HG03045 (cell line): ENCODE measurements at regions not wholly inside any gene's neighbourhood (a gene's known extent, or its start where the extent isn't known, plus 50 kb on each side); places are given as distances from the start of the nearest gene placed in this dataset.
"Not testable (repeated sequence)": the region's sequence is repeated elsewhere in the genome, so short reads cannot be mapped to it uniquely, and the experiment has no call there.

ENCODE experiments used
- ATAC-seq: cut with Tn5 transposase; IDR thresholded peaks from one replicate; pipeline ENCODE4 v1.9.1; 2021; ENCODE audit warnings: mild to moderate bottlenecking, moderate library complexity; ENCODE audit not compliant: unreplicated experiment

DNA sequence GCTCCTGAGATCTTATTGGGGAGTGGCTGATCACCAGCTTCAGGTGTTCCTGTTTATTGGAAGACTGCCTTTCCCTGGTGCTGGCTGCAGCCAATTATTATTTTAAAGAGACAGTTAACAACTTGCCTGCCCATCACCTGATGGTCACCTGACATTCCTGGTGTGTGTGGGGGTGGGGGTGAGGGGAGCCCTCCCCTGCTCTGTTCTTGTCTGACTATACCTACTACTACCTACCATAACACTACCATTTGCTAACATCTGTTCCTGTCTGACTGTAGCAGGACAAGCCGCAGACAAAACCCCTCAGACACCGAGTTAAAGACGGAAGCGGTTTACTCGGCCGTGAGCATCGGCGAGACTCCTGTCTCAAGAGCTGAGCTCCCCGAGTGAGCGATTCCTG lies 54.9 kb upstream of the NBPF3 start:
- ATAC-seq, result no peak

DNA sequence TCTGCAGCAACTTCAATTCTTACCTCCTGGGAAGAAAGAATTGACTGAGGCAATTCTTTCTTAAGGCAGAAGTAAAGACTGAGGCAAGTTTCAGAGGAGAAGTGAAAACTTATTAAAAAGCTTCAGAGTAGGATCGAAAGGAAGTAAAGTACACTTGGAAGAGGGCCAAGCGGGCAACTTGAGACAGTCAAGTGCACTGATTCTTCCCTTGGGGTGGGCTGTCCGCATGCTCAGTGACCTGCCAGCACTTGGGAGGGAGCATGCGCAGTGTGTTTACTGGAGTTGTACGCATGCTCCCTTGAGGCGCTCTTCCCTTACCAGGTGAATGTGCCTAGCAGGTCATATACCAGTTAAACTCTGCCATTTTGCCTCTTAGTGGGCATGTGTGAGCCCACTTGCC lies 55.3 kb upstream of the NBPF3 start:
- no peak for ATAC-seq

DNA sequence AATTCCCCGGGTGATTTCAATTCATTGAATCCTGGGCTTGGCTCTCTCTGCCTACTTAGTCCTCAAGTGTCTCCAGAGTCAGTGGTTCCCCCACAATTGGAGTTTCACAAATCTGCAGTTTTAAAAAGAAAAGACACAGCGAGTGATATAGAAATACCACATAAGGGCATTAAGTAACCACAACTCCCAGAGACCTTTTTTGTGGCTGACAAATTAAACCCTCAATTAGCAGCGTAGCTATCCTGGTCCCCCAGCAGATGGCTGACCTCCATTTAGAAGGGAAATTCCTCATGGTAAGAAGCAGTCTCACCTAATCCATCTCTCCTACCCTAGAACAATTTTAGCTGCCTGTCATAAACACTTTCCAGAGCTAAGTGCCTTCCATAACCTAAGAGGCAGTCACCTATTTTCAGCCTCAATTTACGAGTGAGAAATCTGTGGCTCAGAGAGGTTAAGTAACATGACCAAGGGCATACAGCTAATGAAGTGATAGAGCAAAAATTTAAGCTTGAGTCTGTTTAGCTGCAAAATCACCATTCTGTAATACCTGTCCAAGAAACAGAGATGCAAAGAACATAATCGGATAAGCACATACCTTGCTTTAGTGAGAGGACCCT lies 56.0 kb upstream of the NBPF3 start:
- ATAC-seq, result no peak

DNA sequence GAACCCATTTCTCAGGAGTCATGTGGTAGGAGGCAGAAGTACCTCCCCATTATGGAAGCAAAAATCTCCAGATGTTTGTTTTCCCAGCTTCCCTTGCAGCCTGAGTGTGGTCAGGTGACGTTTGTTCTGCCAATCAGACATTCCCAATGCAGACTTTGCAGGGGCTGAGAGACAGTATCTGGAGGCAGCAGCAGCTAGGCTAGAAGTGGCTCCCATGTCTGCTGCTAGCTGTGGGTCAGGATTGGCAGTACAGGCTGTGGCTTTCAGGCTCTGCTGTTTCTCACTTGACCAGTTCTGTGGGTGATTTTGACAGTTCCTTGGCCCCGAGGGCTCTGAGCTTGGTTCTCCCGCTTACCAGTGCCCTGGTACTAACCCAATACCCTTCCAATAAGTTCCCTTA lies 58.6 kb upstream of the NBPF3 start:
- ATAC-seq, result no peak

DNA sequence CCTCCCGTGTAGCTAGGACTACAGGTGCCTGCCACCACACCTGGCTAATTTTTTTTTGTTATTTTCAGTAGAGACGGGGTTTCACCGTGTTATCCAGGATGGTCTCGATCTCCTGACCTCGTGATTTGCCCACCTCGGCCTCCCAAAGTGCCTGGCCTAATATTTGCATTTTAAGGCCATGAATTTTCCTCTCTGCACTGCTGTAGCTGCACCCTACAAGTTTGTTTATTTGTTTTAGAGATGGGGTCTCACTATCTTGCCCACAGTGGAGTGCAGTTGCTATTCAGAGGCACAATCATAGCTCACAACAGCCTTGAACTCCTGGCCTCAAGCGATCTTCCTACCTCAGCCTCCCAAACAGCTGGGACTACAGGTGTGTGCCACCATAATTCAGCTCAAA lies 59.8 kb upstream of the NBPF3 start:
- not testable (repeated sequence) for ATAC-seq

DNA sequence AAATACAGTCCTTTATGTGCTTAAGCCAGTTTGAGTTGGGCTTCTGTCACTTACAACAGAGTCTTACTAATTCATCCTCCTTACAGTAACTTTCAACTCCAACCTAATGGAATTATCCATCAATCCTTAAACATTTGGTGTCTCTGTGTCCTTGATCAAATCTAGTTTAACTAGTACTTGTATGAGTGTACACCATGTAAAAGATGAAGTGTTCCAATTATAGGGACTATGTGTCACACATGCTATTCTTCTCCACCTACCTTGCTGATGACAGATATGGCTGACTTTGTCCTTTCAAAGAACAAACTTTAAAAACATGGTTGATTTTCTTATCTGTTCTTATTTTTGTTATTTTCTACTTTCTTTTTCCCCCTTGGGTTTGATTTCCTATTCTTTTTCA lies 60.4 kb upstream of the NBPF3 start:
- no peak for ATAC-seq

DNA sequence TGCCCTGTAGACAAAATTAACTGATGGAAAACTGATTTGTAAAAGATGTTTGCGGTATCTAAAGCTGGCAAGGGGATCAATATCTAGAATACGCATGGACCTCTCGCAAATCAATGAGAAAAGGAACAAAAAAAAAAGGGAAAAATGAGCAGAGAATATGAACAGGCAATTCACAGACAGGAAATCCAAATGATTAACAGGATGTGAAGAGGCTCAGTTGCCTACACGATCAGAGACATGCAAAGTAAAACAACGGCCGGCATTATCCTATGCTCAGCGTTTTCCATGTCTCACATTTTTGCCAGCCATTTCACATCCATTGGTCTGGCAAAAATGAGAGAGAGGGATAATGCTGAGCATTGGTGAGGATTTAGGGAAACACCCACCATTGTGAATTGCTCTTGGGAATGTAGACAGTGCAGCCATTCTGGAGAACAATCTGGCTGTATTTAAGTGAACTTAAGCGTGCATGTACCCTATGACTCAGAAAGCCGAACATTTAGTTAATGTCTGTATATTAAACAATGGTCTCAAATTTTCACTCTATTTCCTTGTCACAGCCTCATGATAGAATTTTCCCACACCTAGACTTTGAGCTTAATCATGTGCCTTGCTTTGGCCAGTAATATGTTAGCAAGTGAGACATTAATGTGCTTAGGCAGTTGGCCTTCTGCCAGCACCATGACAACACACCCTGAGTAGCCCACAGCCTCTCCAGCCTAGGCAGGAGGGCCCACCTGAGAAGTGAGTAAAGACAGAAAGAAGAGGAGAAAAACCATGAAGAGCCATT lies 61.0 kb upstream of the NBPF3 start:
- no peak for ATAC-seq

DNA sequence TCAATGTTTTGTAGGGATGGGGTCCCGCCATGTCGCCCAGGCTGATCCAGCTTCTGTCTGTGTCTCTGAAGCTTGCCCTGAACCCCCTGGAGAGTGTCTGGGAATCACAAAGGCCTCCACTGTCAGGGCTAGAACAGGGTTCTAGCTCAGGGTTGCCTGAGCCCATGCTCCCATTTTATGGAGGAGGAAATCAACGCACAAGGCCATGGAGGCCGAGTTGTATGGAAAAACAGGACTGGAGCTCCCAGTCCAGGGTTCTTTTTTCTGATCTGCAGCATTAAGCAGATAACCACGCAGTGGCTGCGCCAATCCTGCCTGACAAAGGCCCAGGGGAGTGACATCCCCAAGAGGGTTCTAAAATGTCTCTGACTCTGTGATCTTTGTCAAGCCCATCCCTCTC lies 67.6 kb upstream of the NBPF3 start:
- ATAC-seq, result no peak

DNA sequence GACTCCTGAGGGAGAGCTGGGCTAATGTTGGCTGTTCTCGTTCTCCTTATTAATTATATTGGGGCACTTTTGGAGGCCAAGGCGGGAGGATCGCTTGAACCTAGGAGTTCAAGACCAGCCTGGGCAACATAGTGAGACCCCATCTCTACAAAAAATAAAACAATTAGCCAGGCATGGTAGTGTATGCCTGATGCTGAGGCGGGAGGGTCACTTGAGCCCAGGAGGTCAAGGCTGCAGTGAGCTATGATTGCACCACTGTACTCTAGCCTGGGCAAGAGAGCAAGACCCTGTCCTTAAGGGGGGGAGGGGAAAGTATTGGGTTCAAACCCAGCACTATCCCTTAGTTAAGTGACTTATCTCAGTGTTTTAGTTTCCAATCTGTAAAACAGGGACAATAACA lies 70.0 kb upstream of the NBPF3 start:
- no peak for ATAC-seq

DNA sequence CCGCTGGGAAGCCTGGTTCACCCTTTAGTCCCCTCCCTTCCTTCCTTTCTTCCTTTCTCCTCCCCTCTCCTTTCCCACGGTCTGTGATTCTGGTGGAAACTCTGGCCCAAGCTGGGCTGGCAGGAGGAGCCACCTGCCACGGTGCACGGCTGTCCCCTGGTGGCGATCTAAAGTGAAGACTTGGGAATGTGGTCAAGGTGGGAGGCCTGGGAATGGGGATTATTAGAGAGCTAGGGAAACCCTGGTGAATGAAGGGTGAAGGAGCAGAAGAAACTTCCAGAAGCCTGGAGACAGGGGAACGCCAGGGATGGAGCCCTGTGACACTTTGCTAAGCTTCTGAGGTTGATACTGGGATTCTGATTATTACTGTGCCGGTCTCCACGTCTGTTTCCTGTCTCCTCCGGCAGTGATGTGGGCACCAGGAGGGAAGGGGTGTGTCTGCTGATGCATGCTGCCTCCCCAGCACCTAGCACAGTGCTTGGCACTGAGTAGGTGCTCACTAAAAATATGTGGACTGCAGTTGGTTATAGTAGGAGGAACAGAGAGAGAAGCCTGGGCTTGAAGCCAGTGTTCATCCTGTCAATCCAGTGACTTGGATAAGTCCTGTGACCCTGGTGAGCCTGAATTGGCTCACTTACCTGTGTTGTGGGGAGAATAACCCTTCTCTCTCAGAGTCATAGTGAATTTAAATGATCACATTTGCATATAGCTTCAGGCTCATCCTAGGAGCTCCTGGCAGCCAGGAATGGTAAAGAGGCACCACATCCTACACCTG lies 71.2 kb upstream of the NBPF3 start:
- ATAC-seq, result no peak

DNA sequence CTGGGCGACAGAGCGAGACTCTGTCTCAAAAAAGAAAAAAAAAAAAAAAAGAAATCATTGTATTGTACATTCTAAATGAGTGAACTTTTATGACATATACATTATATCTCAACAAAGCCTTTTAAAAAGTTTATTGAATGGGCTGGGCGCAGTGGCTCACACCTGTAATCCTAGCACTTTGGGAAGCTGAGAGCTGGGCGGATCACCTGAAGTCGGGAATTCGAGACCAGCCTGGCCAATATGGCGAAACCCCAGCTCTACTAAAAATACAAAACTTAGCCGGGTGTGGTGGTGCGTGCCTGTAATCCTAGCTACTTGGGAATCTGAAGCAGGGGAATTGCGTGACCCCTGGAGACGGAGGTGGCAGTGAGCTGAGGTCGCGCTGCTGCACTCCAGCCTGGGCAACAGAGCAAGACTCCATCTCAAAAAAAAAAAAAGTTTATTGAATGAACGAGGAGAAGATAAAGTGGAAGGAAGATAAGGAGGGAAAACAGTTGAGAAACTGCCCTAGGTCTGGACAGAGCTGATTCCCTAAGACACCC lies 71.9 kb upstream of the NBPF3 start:
- ATAC-seq, result not testable (repeated sequence)

DNA sequence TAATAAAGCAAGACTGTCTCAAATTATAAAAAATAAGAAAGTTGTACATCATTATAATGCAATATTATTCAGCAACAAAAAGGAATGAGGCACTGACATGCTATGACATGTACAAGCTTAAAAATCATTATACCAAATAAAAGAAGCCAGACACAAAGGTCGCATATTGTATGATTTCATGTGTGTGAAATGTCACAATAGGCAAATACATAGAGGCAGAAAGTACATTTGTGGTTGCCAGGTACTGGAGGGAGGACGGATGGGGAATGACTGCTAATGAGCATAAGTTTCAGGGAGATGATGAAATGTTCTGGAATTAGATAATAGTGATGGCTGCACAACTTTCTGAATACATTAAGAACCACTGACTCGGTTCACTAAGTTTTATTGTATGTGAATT lies 73.6 kb upstream of the NBPF3 start:
- ATAC-seq, result no peak

DNA sequence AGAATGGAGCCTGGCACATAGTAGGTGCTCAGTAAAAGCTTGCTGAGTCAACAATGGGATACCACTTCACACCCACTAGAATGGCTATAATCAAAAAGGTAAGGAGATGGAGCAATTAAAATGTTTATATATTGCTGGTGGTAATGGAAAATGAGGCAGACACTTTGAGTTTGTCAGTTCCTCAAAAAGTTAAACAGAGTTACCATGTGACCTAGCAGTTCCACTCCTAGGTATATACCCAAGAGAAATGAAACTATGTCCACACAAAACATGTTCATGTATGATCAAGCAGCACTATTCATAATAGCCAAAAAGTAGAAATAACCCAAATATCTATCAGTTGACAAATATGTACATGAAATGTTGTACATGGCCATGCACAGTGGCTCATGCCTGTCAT lies 74.8 kb upstream of the ECE1 start:
- ATAC-seq, result no peak

DNA sequence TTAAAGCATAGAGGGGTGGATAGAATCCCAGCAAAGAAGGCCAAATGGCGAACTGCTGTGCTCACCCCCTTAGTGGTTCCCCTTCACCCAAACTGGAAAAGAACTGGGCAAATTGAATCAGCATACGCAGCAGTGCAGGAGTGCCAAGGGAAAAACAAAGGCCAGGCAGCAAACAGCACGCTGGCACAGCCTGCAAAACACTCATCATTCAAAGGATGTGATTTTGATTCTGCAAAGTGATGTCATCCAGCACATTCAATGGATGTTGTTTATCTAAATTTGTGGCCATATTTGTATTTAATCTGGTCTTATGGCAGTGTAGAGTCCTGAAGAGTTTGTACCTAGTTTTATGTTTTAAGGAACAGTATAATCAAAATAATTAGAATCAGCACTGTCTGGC lies 71.8 kb upstream of the ECE1 start:
- no peak for ATAC-seq

DNA sequence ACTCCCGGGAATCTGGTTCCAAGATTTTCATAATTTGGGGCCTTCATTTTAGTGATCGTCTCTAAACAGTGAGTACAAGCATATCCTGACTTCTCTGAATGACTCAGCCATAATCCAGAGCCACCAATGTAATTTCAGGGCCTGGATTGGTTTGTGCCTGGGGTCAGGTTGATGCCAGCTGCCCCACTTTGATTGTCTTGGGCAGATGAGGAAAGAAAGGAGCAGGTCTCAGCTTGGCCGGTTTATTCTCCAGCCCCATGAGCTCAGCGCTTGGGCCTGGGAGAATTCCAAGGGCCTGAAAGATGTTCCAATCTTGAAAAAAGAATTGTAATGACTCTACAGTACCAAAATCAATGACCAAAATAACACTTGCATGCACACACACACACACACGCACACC lies 71.2 kb upstream of the ECE1 start:
- ATAC-seq, result no peak

DNA sequence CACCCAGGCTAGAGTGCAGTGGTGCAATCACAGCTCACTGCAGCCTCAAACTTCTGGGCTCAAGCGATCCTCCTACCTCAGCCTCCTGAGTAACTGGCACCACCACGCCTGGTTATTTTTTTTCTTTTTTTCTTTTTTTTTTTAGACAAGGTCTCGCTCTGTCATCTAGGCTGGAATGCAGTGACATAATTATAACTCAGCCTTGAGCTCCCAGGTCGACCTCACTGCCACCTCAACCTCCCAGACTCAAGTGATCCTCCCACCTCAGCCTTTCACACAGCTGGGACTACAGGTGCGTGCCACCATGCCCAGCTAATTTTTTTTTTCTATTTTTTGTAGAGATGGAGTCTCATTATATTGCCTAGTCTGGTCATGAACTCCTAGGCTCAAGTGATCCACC lies 66.9 kb upstream of the ECE1 start:
- no peak for ATAC-seq

DNA sequence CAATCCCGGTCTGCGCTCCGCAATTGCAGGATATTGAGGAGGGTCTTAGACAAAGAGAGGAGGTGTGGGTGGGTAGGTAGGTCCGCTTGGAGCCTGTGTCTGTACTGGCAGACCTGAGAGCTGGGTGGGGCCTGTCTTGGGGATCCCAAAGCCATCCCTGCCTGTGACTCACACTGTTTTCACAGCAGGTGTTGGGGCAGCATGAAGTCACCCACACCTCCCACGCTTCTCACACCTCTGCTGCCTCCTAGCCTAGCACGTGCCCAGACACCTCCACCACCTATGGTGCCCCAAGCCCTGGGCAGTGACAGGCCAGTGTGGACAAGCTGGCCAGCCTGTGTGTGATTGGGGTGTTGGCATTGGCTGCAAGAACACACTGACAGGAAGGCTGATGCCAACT lies 65.7 kb upstream of the ECE1 start:
- ATAC-seq, result no peak

DNA sequence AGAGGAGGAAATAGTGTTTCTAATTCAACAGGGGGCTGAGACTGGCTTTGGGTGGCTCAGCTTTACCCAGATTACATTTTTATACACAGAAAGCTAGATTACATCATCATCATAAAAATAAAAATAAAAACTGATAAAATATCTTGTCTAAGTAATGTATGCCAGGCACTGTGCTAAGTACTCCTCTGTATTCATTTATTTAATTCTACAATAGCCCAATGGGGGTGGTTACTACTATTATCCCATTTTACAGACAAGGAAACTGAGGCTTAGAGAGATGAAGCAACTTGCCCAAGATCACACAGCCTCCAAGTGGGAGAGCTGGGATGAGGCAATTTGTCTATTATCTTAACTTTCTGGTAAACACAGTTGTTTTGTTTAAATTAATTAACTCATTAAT lies 62.3 kb upstream of the ECE1 start:
- no peak for ATAC-seq

DNA sequence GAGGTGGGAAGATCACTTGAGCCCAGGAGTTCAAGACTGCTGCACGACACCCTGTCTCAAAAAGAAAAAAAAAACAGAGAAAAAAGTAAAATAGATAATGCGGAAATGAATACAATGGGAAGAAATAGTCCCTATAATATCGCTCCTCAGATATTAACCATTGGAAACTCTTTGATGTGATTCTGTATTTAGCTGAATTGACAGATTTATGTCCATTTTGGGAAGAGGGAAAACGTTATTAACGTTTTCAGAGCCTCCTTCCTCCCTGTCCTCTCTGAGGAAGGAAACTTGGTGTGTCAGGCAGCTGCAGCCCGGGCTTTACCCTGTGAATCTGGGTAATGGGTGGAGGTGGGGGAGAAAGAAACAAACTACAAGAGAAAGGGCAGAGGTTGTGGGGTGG lies 61.6 kb upstream of the ECE1 start:
- ATAC-seq, result no peak

DNA sequence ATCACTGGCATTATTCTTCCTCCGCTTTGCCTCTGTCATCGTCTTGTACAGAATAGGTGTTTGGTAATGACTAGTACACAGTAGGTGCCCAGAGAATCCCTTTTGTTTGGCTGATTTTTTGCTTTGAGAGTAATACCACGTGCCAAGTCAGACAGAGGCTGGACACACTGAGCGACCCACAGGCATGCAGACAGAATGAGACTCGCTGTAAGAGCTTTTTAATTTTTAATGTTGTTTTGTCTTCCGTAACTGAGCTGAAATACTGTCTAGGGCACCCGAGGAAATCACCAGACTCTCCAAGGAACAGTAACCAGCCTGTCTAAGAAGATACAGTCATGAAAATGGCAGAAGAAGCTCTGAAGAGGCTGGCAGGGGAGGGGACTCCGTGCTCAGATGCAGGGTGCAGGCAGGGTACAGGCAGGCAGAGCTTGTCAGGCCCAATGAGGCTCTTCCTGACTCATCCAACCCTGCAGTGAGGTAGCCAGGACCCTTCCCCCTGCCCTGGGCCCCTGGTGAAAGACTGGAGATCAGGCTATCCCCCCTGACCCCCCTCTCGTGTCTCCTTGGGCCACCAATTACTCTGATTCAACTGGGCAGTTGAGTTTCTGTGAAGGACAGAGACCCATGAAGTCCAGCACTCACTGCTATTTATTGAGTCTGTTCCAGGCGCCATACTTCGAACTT lies 60.1 kb upstream of the ECE1 start:
- ATAC-seq, result no peak

DNA sequence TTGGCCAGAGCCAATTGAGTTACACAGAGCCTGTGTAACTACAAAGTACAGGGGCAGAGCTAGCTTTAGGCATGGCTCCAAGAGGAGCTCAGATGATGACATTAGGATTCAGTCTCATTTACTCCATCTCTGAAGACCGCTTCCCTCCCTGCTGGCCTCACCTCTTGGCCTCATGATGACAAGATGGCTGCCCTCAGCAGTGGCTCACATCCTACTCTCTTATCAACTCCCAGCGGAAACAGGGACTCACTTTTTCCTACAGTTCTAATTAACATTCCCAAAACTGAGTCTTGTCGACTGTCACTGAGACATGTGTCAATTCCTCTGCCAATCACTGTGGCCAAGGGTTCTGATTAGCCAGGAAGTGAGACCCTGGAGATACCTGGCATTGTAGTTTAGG lies 59.4 kb upstream of the ECE1 start:
- no peak for ATAC-seq
